ENCODE measurements at regions not wholly inside any gene's neighbourhood (a gene's known extent, or its start where the extent isn't known, plus 50 kb on each side); places are given as distances from the start of the nearest gene placed in this dataset.

DNA sequence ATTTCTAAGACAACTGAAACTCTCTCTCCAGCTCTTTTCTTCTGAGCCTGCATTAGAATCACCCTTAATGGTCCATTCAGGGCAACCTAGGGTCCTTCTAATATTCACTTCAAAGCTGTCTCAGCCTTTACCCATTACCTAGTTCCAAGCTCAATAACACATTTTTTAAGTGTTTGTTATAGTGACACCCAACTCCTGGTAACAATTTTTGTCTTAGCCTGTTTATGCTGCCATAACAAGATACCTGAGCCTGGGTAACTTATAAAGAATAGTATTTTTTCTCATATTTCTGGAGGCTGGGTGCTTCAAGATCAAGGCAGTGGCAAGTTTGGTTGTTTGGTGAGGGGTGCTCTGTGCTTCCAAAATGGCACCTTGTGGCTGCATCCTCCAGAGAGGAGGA, 531.5 kb upstream of the USP24 start:
- H3K36me3 ChIP-seq (ENCODE audit: control insufficient read depth in 4 of 4, insufficient read depth in 4 of 4, low read length in 4 of 4), result no peaks in the 10 kb centered on the region
- H3K4me1 ChIP-seq (ENCODE audit: control insufficient read depth in 5 of 5, insufficient read depth in 5 of 5, low read length in 5 of 5), result peaks cover 0 to 6% (median 0%) of the 10 kb centered on the region in 5 donors
- H3K4me3 ChIP-seq, result no peak overlapping the region
- ATAC-seq (ENCODE audit: insufficient read depth, low FRiP score) (no peak), DNase-seq (no peak)
- H3K9me3 ChIP-seq (ENCODE audit: control insufficient read depth in 4 of 4, insufficient read depth in 3 of 4, low read length in 3 of 4), result no peaks in the 10 kb centered on the region
- no peak overlapping the region for H3K27ac ChIP-seq (ENCODE audit: low read depth in 1 of 2, low read length in 1 of 2)
- no peaks in the 10 kb centered on the region for H3K27me3 ChIP-seq (ENCODE audit: control insufficient read depth in 3 of 3, insufficient read depth in 3 of 3, low read length in 2 of 3)
- no peak overlapping the region for H3K9ac ChIP-seq (ENCODE audit: insufficient read depth in 1 of 2, low read length in 2 of 2)
- no peak for TF ChIP-seq CTCF (IDR thresholded peaks at IDR 0.05; ENCODE audit: control extremely low read depth, extremely low read depth)

DNA sequence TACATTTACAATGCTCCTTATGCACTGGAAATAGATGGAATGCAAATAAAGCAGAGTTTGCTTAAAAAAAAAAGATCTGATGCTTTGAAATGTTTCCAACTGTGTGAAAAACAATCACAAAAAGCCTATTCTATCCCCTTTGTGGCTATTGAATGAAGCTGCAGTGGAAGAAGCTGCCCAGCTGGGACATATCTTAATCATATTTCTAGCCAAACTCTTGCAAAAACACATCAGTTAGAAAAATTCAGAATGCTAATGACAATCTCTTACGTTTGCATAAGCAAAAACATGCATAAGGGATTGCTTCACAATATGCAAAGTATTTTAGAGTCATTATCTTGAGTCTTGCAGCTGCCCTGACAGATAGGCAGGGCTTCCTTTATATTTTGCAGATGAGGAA, 526.4 kb upstream of the USP24 start:
- no peak for TF ChIP-seq CTCF (IDR thresholded peaks at IDR 0.05; ENCODE audit: control extremely low read depth, extremely low read depth)
- Histone ChIP-seq H3K4me3 (no peak overlapping the region), H3K9me3 (ENCODE audit: control insufficient read depth in 4 of 4, insufficient read depth in 3 of 4, low read length in 3 of 4) (no peaks in the 10 kb centered on the region), H3K27me3 (ENCODE audit: control insufficient read depth in 3 of 3, insufficient read depth in 3 of 3, low read length in 2 of 3) (no peaks in the 10 kb centered on the region), H3K27ac (ENCODE audit: low read depth in 1 of 2, low read length in 1 of 2) (no peak overlapping the region), H3K4me1 (ENCODE audit: control insufficient read depth in 5 of 5, insufficient read depth in 5 of 5, low read length in 5 of 5) (peaks cover 0 to 12% (median 0%) of the 10 kb centered on the region in 5 donors), H3K9ac (ENCODE audit: insufficient read depth in 1 of 2, low read length in 2 of 2) (no peak overlapping the region), H3K36me3 (ENCODE audit: control insufficient read depth in 4 of 4, insufficient read depth in 4 of 4, low read length in 4 of 4) (no peaks in the 10 kb centered on the region)
- peak; percentile 66 to 98 (median 98) for DNase-seq
- 73 to 76% methylated on average over 1 of the region's 1 CpG for WGBS, 2 donors
- ATAC-seq (ENCODE audit: insufficient read depth, low FRiP score), result no peak

GRCh38 chr1:55735106-55735505, 519.9 kb upstream of the USP24 start:
- H3K9ac ChIP-seq (ENCODE audit: insufficient read depth in 1 of 2, low read length in 2 of 2), result no peak overlapping the region
- H3K27ac ChIP-seq (ENCODE audit: low read depth in 1 of 2, low read length in 1 of 2), result no peak overlapping the region
- no peak for TF ChIP-seq CTCF (IDR thresholded peaks at IDR 0.05; ENCODE audit: control extremely low read depth, extremely low read depth)
- H3K36me3 ChIP-seq (ENCODE audit: control insufficient read depth in 4 of 4, insufficient read depth in 4 of 4, low read length in 4 of 4), result no peaks in the 10 kb centered on the region
- peaks cover 0 to 2% (median 0%) of the 10 kb centered on the region in 4 donors for H3K9me3 ChIP-seq (ENCODE audit: control insufficient read depth in 4 of 4, insufficient read depth in 3 of 4, low read length in 3 of 4)
- no peak overlapping the region for H3K4me3 ChIP-seq
- no peak for DNase-seq
- H3K4me1 ChIP-seq (ENCODE audit: control insufficient read depth in 5 of 5, insufficient read depth in 5 of 5, low read length in 5 of 5), result no peaks in the 10 kb centered on the region
- H3K27me3 ChIP-seq (ENCODE audit: control insufficient read depth in 3 of 3, insufficient read depth in 3 of 3, low read length in 2 of 3), result no peaks in the 10 kb centered on the region
- no peak for ATAC-seq (ENCODE audit: insufficient read depth, low FRiP score)

- no peaks in the 10 kb centered on the region for H3K27me3 ChIP-seq (ENCODE audit: control insufficient read depth in 3 of 3, insufficient read depth in 3 of 3, low read length in 2 of 3)
- H3K9me3 ChIP-seq (ENCODE audit: control insufficient read depth in 4 of 4, insufficient read depth in 3 of 4, low read length in 3 of 4), result peaks cover 0 to 2% (median 0%) of the 10 kb centered on the region in 4 donors
- no peak for TF ChIP-seq CTCF (IDR thresholded peaks at IDR 0.05; ENCODE audit: control extremely low read depth, extremely low read depth)
- no peak overlapping the region for H3K4me3 ChIP-seq
- WGBS, 2 donors, result 65 to 82% methylated on average over 3 of the region's 3 CpGs
- DNase-seq (no peak), ATAC-seq (ENCODE audit: insufficient read depth, low FRiP score) (no peak)
- no peak overlapping the region for H3K27ac ChIP-seq (ENCODE audit: low read depth in 1 of 2, low read length in 1 of 2)
- no peak overlapping the region for H3K9ac ChIP-seq (ENCODE audit: insufficient read depth in 1 of 2, low read length in 2 of 2)
- no peaks in the 10 kb centered on the region for H3K36me3 ChIP-seq (ENCODE audit: control insufficient read depth in 4 of 4, insufficient read depth in 4 of 4, low read length in 4 of 4)
- peaks cover 0 to 6% (median 0%) of the 10 kb centered on the region in 5 donors for H3K4me1 ChIP-seq (ENCODE audit: control insufficient read depth in 5 of 5, insufficient read depth in 5 of 5, low read length in 5 of 5)
These were observed 511.8 kb upstream of the USP24 start for GRCh38 chr1:55726994-55727393.
